ENCODE measurements at regions not wholly inside any gene's neighbourhood (a gene's known extent, or its start where the extent isn't known, plus 50 kb on each side); places are given as distances from the start of the nearest gene placed in this dataset.

- TF ChIP-seq YY1 (IDR thresholded peaks at IDR 0.05; ENCODE audit: insufficient read depth, insufficient read length): no peak
- TF ChIP-seq ZNF274 (IDR thresholded peaks at IDR 0.05; ENCODE audit: low read depth, low read length): no peak
Observed at GRCh38 chr1:244920911-244921761, 56.8 kb upstream of the HNRNPU start.
